GM10266 (cell line): ENCODE measurements at regions not wholly inside any gene's neighbourhood (a gene's known extent, or its start where the extent isn't known, plus 50 kb on each side); places are given as distances from the start of the nearest gene placed in this dataset.
"Not testable (repeated sequence)": the region's sequence is repeated elsewhere in the genome, so short reads cannot be mapped to it uniquely, and the experiment has no call there.

ENCODE experiments used
- DNase-seq: peaks from one replicate; pipeline ENCODE4 v3.0.0; 2012; ENCODE audit errors: extremely low spot score
- TF ChIP-seq, protein P1 (sequence below): IDR thresholded peaks from 2 replicates; pipeline ENCODE4 v1.5.1; 2012; ENCODE audit warnings: mild to moderate bottlenecking, low read depth; ENCODE audit not compliant: control insufficient read depth, insufficient read depth; ENCODE audit errors: missing control alignments

DNA sequence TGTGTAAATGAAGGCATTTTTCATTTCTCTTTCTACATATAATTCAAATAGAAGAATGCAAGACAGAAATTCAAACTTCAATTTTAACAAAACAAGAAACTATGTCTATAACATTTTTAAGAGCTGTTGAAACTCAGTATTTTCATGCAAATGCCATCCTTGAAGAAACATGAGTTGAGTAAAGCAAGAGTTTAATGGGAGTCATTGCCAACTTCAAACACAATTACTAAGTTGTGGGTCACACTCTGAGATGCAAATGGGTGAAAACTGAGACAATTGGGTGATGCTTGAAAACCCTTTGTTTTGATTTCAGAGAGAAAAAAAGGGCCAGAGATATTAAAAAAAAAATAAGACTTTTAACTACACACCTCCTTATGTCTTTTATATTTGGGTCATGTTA is 865.9 kb downstream of the FAT4 start:
- DNase-seq: no peak
- TF ChIP-seq, protein P1, sequence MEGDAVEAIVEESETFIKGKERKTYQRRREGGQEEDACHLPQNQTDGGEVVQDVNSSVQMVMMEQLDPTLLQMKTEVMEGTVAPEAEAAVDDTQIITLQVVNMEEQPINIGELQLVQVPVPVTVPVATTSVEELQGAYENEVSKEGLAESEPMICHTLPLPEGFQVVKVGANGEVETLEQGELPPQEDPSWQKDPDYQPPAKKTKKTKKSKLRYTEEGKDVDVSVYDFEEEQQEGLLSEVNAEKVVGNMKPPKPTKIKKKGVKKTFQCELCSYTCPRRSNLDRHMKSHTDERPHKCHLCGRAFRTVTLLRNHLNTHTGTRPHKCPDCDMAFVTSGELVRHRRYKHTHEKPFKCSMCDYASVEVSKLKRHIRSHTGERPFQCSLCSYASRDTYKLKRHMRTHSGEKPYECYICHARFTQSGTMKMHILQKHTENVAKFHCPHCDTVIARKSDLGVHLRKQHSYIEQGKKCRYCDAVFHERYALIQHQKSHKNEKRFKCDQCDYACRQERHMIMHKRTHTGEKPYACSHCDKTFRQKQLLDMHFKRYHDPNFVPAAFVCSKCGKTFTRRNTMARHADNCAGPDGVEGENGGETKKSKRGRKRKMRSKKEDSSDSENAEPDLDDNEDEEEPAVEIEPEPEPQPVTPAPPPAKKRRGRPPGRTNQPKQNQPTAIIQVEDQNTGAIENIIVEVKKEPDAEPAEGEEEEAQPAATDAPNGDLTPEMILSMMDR: no peak

DNA sequence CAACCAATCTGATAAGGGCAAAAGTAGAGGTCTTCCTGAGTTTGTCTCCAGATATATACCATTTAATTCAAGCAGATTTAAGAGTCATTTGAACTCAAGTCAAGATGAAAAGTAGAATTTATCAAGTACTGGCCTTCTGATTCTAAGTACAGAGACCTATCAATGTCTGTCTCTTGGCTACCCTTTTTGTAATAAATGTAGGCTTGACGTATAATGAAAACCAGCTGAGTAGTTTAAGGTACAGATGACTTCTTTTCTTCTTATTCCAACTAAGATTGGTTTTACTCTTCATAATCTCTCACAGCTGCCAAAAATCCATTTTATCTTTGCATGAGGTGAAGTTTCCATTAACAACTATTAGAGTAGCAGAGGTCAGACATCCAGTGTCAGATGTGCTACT is 867.6 kb downstream of the FAT4 start:
- no peak for DNase-seq
- TF ChIP-seq, protein P1: no peak

DNA sequence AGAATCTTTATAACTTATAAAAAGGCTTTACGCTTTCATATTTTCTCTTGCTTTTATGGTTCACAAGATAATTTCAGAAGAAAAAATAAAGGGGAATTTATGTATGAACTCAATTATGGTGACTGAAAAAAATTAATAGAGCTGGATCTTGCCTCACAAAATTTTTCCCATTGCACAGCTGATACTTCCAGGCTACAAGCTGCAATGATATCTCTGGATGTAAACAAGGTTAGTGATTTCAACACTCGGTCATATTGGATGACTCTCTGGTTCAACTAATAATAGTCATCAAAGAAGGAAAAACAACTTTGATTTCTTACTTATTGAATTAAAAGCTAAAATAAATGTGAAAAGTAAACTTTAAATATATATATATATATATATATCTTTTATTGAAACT is 868.0 kb downstream of the FAT4 start:
- no peak for DNase-seq
- TF ChIP-seq, protein P1: no peak

DNA sequence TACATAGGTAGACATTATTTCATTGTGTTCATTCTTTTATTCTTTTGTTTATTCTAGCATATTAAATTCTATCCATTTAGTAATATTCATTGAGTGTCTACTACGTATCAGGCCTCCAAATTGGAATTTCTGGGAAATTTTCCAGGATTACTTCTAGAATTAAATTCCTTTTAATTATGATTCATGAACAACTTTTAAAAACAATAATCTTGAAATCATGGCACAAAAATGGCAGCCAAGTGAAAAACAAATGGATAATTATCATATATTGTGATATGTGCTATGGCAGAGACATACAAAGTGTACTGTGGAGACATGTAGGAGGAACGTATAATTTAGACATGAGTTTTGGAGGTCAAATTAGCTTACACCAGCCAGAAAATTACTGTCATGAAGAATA is 868.5 kb downstream of the FAT4 start:
- TF ChIP-seq, protein P1: no peak
- DNase-seq: no peak

DNA sequence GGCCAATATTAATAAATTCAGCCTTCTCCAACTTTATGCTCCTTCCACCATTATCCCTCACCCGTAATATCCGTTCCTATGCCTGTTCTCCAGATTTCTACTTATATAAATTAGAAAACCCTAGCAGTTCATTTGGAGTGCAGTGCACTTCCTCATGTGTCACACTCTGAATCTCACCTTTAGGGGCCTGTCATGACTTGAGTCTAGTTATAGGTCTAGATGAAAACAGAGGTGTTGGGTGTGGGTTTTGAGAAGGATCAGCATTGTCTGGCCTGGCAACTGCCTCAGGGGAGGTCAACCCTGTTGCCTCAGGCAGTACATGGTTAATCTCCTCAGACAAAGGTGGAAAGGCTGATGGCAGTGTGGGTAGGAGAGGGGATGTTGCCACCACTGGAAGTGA is 876.8 kb downstream of the FAT4 start:
- no peak for DNase-seq
- TF ChIP-seq, protein P1: no peak

- TF ChIP-seq, protein P1: no peak
- no peak for DNase-seq
These were observed 877.8 kb downstream of the FAT4 start for GRCh38 chr4:126192506-126192905.

GRCh38 chr4:126201251-126202138 is 886.7 kb downstream of the FAT4 start:
- not testable (repeated sequence) for DNase-seq
